GM21515 (cell line): ENCODE measurements at regions not wholly inside any gene's neighbourhood (a gene's known extent, or its start where the extent isn't known, plus 50 kb on each side); places are given as distances from the start of the nearest gene placed in this dataset.
"Not testable (repeated sequence)": the region's sequence is repeated elsewhere in the genome, so short reads cannot be mapped to it uniquely, and the experiment has no call there.

Source experiments
- ATAC-seq: cut with Tn5 transposase; IDR thresholded peaks from one replicate; pipeline ENCODE4 v1.9.1; 2021; ENCODE audit not compliant: unreplicated experiment

GRCh38 chrY:15871570-15871969 is 1347.2 kb downstream of the NLGN4Y start:
- no peak for ATAC-seq

DNA sequence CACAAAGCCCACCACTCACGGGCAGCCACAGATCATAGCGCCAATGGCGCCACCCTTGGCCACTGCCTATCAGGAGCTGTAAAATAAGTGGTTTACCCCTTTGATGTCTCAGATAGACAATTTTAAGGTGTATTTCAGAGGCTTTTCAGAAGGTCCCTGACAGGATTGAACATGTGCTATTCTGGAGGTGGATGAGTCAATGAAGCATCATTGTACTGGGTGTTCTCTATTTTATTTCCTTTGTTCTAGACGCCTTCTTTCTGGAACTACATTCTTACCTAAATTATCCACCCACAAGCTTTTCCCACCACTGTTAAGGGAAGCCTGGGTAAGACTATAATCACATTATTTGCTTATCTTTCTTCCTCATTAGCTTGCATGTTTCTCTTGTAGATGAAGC is 1351.6 kb downstream of the NLGN4Y start:
- ATAC-seq = not testable (repeated sequence)

GRCh38 chrY:15903524-15903923 is 1379.2 kb downstream of the NLGN4Y start:
- ATAC-seq = not testable (repeated sequence)

- no peak for ATAC-seq
Measured at GRCh38 chrY:15905557-15905956, 1381.2 kb downstream of the NLGN4Y start.

DNA sequence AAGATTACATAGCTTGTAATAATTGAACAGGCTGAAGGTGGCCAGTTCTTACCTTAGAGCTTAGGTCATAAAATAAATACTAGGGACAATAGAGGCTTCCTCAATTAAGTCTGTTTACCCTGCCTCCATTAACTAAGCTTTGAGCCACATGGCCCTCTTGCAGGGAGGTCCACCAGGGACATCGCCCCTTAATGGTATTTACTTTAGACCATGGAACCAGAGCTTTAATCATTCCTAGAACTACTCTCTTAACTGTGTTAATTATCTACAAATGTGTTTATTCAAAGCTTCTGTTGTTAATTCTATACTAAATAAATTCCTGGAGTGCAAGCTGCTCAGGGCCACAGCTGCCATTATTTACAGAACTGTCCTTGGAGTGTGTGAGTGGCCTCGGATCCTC is 1402.2 kb downstream of the NLGN4Y start:
- ATAC-seq = no peak

GRCh38 chrY:15938791-15939190 is 1414.5 kb downstream of the NLGN4Y start:
- ATAC-seq = no peak

- no peak for ATAC-seq
Measured at GRCh38 chrY:15951041-15951440, 1426.7 kb downstream of the NLGN4Y start.

DNA sequence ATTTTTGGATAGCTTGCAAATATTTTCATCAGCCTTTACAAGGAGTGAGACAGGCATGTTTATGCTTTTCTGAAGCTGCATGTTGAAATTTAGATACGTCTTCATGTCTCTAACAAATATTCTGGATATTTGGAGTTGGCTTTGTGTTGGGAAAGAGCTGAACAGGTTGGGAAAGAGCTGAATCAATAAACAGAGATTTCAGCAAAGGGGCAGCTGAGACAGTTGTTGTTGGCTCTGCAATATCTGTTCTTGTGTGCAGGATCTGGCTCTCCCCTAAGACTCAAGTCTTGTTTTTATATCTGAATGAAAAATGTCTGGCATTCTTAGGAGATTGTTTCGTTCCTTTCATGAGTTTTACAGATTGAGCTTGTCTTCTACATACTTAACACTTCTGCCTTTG is 1444.5 kb downstream of the NLGN4Y start:
- ATAC-seq = no peak

- ATAC-seq = no peak
Measured at GRCh38 chrY:15973200-15973599, 1448.9 kb downstream of the NLGN4Y start.

- ATAC-seq = no peak
Measured at GRCh38 chrY:15976771-15977170, 1452.4 kb downstream of the NLGN4Y start.

DNA sequence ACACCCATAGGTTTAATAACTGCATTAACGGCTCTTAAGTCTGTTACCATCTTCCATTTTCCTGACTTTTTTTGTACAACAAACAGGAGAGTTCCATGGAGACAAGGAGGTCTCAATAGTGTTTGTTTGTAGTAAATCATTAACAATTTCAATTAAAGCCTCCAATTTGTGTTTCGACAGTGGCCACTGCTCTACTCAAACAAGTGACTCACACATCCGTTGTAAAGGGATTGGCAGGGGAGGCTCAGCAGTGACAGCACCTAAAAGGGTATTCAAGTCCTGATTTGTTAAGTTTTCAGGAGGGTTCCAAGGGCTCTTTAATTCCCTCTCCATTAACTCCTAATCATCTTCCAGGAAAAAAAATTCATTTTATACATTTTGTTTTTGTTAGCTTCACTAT is 1454.2 kb downstream of the NLGN4Y start:
- no peak for ATAC-seq

DNA sequence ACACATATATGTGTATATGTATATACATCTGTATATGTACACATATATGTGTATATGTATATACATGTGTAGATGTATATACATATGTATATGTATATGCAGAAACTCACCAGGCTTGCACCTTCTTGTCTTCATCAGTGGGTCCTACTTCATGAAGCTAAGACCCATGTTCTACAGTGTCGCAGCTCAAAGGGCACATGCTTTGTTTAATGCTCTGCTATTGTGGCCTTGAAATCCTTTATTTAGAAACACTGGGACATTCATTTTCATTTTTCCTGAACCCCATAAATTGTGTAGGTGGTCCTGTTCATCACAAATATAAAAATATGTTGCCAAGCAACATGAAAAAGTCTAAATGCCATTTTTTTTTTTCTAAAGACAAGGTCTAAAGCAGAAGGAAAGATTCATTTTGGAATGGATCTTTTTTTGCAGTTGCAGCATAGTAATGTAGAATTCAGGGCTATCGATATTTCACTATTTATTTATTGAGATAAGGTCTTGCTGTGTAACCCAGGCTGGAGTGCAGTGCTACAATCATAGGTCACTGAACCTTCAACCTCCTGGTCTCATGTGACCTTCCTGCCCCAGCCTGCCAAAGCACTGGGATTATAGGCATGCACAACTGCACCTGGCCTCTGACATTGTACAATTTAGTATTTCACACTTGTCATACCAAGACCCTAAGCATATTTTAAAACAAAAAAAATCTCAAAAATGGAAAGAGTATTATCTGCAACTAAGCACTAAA is 1460.5 kb downstream of the NLGN4Y start:
- no peak for ATAC-seq

DNA sequence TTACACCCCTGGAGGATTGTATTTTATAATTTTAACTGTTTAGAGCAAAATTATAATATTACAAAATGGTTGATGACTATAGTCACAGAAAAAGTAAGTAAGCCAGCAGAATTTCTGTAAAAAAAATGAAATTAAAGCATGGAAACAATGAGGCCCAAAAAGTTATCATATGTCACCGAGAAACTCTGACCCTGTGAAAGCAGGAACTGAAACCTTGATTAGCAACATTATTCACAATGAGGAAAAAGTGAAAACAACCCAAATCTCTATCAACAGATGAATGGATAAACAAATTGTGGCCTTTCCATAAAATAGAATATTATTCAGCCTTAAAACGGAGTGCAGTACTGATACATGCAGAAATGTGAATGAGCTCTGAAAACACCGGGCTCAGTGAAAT is 1471.7 kb downstream of the NLGN4Y start:
- no peak for ATAC-seq

GRCh38 chrY:16000751-16001150 is 1476.4 kb downstream of the NLGN4Y start:
- no peak for ATAC-seq

GRCh38 chrY:16001896-16002295 is 1477.6 kb downstream of the NLGN4Y start:
- no peak for ATAC-seq

DNA sequence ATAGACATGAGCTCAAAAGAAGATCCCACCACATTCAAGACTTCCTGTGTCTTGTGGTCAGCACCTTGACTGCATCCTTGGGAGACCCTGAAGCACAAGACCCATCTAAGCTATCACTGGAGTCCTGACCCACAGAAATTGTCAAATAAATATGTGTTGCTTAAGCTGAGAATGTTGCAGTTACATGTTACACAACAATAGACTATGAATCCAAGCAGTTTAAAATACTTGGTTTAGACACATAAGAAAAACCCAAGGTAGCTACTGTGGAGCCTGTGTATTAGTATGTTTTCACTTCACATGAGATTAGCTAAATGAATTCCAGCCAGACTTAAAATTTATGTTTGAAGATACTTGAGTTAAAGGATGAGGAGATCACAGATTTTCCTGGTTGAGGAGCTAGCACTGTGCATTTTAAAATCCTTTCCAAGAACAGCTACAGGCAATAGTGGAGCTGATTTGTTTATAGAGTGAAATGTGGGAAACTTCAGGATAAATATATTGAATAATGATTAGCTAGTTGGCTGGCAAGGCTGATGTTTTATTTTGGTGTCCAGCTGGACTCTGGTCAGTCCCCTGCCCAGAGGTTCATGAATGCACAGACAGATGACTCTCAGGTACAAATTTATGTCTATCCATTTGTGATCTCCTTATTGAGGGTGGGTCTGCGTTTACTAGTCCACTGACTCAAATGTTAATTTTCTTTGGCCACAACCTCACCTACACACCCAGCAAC is 1527.7 kb downstream of the NLGN4Y start:
- no peak for ATAC-seq

GRCh38 chrY:16060141-16060540 is 1535.8 kb downstream of the NLGN4Y start:
- no peak for ATAC-seq

GRCh38 chrY:16060686-16061085 is 1536.4 kb downstream of the NLGN4Y start:
- no peak for ATAC-seq

DNA sequence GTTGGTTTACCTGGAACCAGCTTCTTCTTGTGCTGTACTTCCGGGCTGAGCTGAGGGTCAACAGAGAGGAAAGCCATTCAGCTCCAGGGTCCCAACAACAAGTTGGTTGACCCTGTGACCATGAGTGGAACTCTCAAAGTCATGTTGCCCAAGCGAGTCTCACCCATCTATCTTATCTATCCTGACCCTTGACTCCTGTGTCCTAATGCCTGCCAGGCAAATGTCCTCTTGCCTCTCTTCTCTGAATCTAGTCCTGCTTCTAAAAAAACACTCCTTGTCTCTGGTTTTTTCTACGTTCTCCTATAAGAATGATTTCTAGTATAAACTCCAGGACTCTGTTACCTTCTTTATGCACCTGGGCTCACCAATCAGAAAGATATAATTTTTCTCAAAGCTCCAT is 1547.6 kb downstream of the NLGN4Y start:
- ATAC-seq = no peak

- no peak for ATAC-seq
Measured at GRCh38 chrY:16075701-16076100, 1551.4 kb downstream of the NLGN4Y start.

DNA sequence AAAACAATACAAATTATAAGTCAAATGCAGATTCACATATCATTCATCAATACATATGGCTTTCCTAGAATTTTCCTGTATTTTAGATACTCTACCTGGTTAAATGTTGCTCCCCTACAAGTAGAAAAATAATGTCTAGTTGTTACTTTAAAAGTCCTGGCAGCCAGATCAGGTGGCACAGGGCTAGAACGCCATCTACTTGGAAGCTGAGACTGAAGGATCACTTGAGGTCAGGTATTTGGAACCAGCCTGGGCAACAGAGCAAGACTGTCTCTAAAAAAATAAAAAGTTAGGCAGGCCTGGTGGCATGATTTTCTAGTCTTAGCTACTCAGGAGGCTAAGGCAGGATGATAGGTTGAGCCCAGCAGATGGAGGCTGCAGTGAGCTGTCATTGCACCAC is 1573.0 kb downstream of the NLGN4Y start:
- no peak for ATAC-seq

DNA sequence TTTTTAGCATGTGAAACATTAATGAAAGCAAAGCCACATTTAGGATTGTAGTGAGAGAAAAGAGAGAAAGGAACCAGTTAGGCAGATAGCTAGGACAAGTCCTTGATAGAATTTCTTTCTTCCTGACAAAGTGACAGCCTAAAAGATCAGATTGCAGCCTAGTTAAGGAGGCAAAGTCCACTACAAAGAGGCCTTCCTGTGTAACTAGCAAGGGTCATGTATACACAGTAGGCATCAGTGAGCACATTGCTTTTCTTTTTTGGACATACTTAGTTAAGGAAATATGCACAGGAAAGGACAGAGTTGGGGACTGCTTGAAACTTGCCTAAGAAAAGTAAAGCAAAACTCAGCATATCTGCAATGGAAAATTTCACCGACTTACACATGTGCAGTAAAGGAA is 1577.5 kb downstream of the NLGN4Y start:
- no peak for ATAC-seq

DNA sequence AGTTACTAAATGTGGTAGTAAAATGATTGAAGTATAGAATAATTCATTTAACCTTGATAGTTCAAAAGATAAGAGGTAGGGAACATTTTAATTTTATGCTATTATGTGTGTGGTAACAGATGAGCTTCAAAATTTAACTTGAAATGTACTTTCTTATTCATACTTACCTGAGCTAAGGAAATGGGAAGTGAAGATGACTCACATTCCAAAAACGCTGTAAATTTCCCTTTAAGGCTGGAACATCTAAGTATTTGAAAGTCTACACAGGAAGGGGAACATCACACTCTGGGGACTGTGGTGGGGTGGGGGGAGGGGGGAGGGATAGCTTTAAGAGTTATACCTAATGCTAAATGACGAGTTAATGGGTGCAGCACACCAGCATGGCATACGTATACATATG is 1582.3 kb downstream of the NLGN4Y start:
- no peak for ATAC-seq
